Activated T-helper 17 cell treated with anti-CD3 and anti-CD28 coated beads, Interleukin-2, amount 50 U/mL, for 72 hours (primary cell): ENCODE measurements at regions not wholly inside any gene's neighbourhood (a gene's known extent, or its start where the extent isn't known, plus 50 kb on each side); places are given as distances from the start of the nearest gene placed in this dataset.
"Not testable (repeated sequence)": the region's sequence is repeated elsewhere in the genome, so short reads cannot be mapped to it uniquely, and the experiment has no call there.

Experiments
- ATAC-seq: fragments of 150-1000 bp; cut with Tn5 transposase; replicated peaks from 2 replicates; pipeline ENCODE4 v1.10.0; 2021; ENCODE audit warnings: mild to moderate bottlenecking, moderate library complexity
- H3K27ac Mint-ChIP-seq: one replicate; pipeline ENCODE4 v1.8.0; 2022; ENCODE audit warnings: mixed read lengths
- H3K27me3 Mint-ChIP-seq: one replicate; pipeline ENCODE4 v1.8.0; 2022; ENCODE audit warnings: mixed read lengths
- H3K36me3 Mint-ChIP-seq: one replicate; pipeline ENCODE4 v1.8.0; 2022; ENCODE audit warnings: low read depth, mild to moderate bottlenecking, mixed read lengths
- H3K4me1 Mint-ChIP-seq: one replicate; pipeline ENCODE4 v1.8.0; 2022; ENCODE audit warnings: mixed read lengths
- H3K4me3 Mint-ChIP-seq: one replicate; pipeline ENCODE4 v1.8.0; 2022; ENCODE audit warnings: mild to moderate bottlenecking, mixed read lengths
- H3K9me3 Mint-ChIP-seq: one replicate; pipeline ENCODE4 v1.8.0; 2022; ENCODE audit warnings: mixed read lengths

DNA sequence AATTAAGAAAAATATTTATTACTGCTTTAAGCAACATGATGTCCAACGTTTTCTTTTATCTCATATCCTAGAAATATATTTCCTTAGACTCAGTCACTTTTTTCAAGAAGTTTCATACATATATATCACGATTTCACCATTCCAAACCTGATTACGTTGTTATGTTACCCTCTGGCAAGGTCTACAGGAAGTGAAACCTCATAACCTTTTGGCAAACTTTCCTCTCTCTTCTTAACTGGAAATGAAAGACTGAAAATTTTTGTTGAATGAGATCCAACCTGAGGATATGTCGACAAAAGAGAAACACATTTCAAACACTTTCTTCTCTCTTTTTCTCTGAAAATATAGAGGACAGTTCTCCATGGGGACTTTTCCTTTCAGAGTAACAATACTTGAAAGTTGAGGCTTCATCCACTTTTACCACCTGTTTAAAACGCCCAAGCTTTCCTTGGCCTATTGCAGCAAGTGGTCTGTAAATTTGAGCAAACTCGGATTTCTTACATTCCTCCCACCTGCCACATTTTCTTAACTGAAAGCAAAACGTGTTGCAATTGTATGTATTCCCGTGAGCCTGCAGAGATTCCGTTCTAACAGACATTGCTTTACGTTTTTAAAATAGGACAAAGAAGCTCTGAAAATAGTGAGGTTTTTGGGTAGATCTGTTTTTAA, 298.1 kb downstream of the CETN3 start:
- no peaks in the 10 kb centered on the region for H3K36me3 Mint-ChIP-seq
- no peaks in the 10 kb centered on the region for H3K9me3 Mint-ChIP-seq
- H3K4me1 Mint-ChIP-seq, result no peaks in the 10 kb centered on the region
- no peaks in the 10 kb centered on the region for H3K27me3 Mint-ChIP-seq
- ATAC-seq, result no peak
- no peak overlapping the region for H3K27ac Mint-ChIP-seq
- no peak overlapping the region for H3K4me3 Mint-ChIP-seq

DNA sequence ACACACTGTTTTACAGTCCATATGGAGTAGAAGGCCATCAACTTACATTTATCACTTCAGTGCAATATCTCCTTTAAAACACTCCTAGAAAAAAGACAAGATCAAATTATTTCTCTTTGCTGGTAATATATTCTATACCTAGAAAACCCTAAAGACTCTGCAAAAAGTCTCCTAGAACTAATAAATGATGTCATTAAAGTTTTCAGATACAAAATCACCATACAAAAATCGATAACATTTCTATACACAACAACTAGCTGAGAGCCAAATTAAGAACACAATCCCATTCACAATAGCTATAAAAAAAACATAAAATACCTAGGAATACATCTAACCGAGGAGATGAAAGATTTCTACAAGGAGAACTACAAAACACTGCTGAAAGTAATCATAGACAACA, 300.3 kb downstream of the CETN3 start:
- no peak for ATAC-seq
- H3K27ac Mint-ChIP-seq, result no peak overlapping the region
- H3K27me3 Mint-ChIP-seq, result no peaks in the 10 kb centered on the region
- H3K9me3 Mint-ChIP-seq, result no peaks in the 10 kb centered on the region
- no peak overlapping the region for H3K4me3 Mint-ChIP-seq
- no peaks in the 10 kb centered on the region for H3K36me3 Mint-ChIP-seq
- H3K4me1 Mint-ChIP-seq, result no peaks in the 10 kb centered on the region

DNA sequence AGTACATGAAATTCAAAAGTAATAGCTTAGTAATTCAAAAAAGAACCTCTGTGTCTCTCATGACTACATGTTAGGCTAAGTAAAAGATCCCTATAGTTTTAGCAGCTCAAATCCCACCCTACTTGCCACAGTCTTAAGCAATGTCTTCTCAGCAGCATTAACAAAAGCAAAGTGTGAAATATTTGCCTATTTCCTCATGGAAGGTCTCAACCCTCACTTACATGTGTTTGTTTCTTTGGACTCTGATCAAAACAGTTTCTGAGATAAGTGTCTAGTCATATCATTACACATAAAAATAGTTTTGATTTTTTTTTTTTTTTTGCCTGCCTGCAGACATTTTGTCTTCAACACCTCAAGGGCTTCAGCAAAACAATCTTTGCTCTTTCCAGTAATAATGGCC, 310.5 kb downstream of the CETN3 start:
- Mint-ChIP-seq H3K4me1 (no peaks in the 10 kb centered on the region), H3K9me3 (no peaks in the 10 kb centered on the region), H3K4me3 (no peak overlapping the region), H3K27ac (no peak overlapping the region), H3K27me3 (no peaks in the 10 kb centered on the region), H3K36me3 (no peaks in the 10 kb centered on the region)
- ATAC-seq, result no peak

GRCh38 chr5:90097082-90097477, 312.5 kb downstream of the CETN3 start:
- no peak overlapping the region for H3K4me3 Mint-ChIP-seq
- no peaks in the 10 kb centered on the region for H3K36me3 Mint-ChIP-seq
- no peak for ATAC-seq
- no peaks in the 10 kb centered on the region for H3K27me3 Mint-ChIP-seq
- H3K27ac Mint-ChIP-seq, result no peak overlapping the region
- no peaks in the 10 kb centered on the region for H3K4me1 Mint-ChIP-seq
- H3K9me3 Mint-ChIP-seq, result no peaks in the 10 kb centered on the region

GRCh38 chr5:90096415-90097081, 313.0 kb downstream of the CETN3 start:
- Mint-ChIP-seq H3K27ac (no peak overlapping the region), H3K4me1 (no peaks in the 10 kb centered on the region), H3K36me3 (no peaks in the 10 kb centered on the region), H3K27me3 (no peaks in the 10 kb centered on the region), H3K4me3 (no peak overlapping the region), H3K9me3 (no peaks in the 10 kb centered on the region)
- ATAC-seq, result no peak

DNA sequence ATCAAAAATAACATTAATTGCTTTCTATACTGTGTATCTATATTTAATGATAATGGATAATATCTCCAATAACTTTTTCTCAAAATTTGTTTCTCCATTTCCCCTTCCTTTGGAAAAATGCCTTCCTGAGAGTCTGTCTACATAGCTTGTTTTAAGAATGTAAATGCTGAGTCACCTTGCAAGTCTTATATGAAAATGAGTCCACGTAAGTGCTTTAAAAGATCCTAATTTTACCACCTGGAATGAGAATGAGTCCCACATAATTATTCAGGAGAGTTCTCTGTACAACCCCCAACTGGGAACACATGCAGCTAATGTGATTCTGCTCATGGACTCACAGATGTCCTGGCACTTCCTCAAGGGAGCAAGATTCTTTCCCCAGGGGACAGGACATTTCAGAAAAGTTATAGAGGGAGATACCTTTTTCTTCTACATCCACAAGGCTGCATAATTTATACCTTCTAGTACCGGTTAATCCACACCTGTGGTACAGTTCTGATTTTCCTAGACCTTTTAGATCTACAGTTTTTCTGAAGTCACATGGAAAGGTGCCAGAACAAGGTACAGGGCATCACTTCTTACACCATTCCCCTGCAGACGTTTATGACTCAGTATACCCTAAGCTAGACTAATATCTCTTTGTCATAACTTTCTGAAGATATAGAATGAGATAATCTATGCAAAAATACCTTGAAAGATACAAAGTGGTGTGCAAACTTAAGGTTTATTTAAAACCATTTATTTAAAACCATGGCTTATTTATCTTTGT, 314.1 kb downstream of the CETN3 start:
- Mint-ChIP-seq H3K4me3 (no peak overlapping the region), H3K36me3 (no peaks in the 10 kb centered on the region), H3K27me3 (no peaks in the 10 kb centered on the region), H3K9me3 (no peaks in the 10 kb centered on the region), H3K27ac (no peak overlapping the region), H3K4me1 (no peaks in the 10 kb centered on the region)
- no peak for ATAC-seq

DNA sequence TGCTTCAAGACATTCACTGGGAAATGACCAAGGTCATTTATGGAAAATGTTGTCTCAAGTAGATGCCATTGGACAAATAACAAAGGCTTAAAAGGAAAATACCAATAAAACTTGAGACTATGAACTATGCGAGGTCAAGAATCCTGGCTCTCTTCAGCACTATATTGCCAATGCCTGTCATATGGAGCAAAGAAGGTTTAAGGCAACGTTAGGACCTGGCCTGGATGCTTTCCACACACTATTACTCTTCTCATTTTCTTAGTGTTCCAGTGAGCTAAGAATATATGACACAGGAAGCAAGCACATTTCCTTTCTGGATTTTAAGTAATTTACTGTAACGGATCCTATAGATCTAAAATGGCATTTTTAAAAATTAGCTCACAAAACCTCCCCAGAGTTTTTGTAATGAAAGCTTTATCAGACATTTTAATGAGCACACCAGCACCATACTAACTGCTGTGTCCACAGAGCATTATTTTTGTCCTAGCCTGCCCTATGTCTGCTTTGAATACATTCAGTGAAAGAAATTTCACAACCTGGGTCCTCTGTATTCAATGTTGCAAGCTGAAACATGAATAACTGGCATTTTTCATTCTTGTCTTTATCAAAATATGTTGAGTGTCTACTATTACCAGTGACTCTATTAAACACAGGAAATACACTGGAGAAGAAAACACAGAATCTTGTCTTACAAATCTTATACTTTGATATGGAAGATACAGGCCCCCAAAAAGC, 315.6 kb downstream of the CETN3 start:
- Mint-ChIP-seq H3K27ac (no peak overlapping the region), H3K4me3 (no peak overlapping the region), H3K4me1 (no peaks in the 10 kb centered on the region), H3K36me3 (no peaks in the 10 kb centered on the region), H3K27me3 (no peaks in the 10 kb centered on the region), H3K9me3 (peaks cover 1% of the 10 kb centered on the region)
- no peak for ATAC-seq

DNA sequence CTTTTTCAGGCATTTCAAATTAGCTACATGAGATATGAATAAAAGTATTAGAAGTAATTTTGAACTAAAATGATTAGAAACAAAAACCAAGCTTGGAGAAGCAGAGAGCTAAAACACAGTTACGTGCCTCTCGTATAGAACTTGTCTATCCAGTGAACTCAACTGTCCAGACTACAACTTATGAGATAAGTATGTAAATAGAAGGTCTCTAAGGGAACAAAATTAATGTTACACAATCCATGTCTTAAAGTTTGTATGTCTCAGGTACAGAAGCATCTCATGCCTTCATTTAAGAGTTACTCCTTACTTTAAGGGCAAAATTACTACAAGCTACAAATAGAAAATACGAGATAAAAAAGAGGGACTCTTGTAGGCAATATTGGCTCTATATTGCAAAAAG, 316.8 kb downstream of the CETN3 start:
- Mint-ChIP-seq H3K4me1 (no peaks in the 10 kb centered on the region), H3K4me3 (no peak overlapping the region), H3K9me3 (peaks cover 8% of the 10 kb centered on the region), H3K36me3 (no peaks in the 10 kb centered on the region), H3K27ac (no peak overlapping the region), H3K27me3 (no peaks in the 10 kb centered on the region)
- no peak for ATAC-seq

GRCh38 chr5:90084342-90084741, 325.2 kb downstream of the CETN3 start:
- Mint-ChIP-seq H3K4me3 (no peak overlapping the region), H3K4me1 (no peaks in the 10 kb centered on the region), H3K27ac (no peak overlapping the region), H3K27me3 (no peaks in the 10 kb centered on the region), H3K9me3 (peaks cover 28% of the 10 kb centered on the region), H3K36me3 (no peaks in the 10 kb centered on the region)
- no peak for ATAC-seq

DNA sequence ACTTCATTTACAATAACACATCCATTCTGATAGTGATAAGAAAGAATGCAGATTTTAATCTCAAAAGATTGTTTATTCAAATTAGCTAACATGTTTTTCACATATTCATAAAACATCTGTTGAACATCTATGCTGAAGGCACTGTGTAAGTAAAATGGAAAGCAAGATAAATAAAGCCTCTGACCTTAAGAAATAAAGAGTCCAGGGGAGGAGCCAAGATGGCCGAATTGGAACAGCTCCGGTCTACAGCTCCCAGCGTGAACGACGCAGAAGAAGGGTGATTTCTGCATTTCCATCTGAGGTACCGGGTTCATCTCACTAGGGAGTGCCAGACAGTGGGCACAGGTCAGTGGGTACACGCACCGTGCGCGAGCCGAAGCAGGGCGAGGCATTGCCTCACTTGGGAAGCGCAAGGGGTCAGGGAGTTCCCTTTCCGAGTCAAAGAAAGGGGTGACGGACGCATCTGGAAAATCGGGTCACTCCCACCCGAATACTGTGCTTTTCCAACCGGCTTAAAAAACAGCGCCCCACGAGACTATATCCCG, 336.5 kb downstream of the CETN3 start:
- not testable (repeated sequence) for H3K36me3 Mint-ChIP-seq, H3K4me3 Mint-ChIP-seq, H3K4me1 Mint-ChIP-seq, H3K27me3 Mint-ChIP-seq, ATAC-seq, H3K27ac Mint-ChIP-seq
- H3K9me3 Mint-ChIP-seq, result peaks cover 16% of the 10 kb centered on the region

DNA sequence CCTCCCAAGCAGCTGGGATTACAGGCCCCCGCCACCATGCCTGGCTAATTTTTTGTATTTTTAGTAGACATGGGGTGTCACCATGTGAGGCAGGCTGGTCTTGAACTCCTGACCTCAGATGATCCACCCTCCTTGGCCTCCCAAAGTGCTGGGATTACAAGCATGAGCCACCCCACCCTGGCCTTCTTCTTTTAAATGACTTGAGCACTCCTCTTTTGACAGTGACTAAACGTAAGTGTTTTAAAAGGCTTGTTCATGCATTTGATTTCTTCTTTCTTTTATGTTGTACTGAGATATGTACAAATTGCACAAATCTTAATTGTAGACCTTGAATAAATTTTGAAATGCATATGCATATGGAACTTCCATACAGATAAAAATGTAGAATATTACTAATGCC, 337.9 kb downstream of the CETN3 start:
- H3K27ac Mint-ChIP-seq, result no peak overlapping the region
- no peak overlapping the region for H3K4me3 Mint-ChIP-seq
- no peaks in the 10 kb centered on the region for H3K36me3 Mint-ChIP-seq
- no peaks in the 10 kb centered on the region for H3K27me3 Mint-ChIP-seq
- H3K9me3 Mint-ChIP-seq, result peaks cover 16% of the 10 kb centered on the region
- no peaks in the 10 kb centered on the region for H3K4me1 Mint-ChIP-seq
- no peak for ATAC-seq

GRCh38 chr5:90071066-90071465, 338.5 kb downstream of the CETN3 start:
- ATAC-seq, result no peak

GRCh38 chr5:90066920-90067319, 342.6 kb downstream of the CETN3 start:
- Mint-ChIP-seq H3K27me3 (no peaks in the 10 kb centered on the region), H3K4me3 (no peak overlapping the region), H3K4me1 (no peaks in the 10 kb centered on the region), H3K36me3 (no peaks in the 10 kb centered on the region), H3K9me3 (peaks cover 2% of the 10 kb centered on the region), H3K27ac (no peak overlapping the region)
- no peak for ATAC-seq

More at GRCh38 chr5:90071066-90071465, 338.5 kb downstream of the CETN3 start:
- Mint-ChIP-seq H3K36me3 (no peaks in the 10 kb centered on the region), H3K27me3 (no peaks in the 10 kb centered on the region), H3K4me1 (no peaks in the 10 kb centered on the region), H3K27ac (no peak overlapping the region), H3K4me3 (no peak overlapping the region), H3K9me3 (peaks cover 16% of the 10 kb centered on the region)

DNA sequence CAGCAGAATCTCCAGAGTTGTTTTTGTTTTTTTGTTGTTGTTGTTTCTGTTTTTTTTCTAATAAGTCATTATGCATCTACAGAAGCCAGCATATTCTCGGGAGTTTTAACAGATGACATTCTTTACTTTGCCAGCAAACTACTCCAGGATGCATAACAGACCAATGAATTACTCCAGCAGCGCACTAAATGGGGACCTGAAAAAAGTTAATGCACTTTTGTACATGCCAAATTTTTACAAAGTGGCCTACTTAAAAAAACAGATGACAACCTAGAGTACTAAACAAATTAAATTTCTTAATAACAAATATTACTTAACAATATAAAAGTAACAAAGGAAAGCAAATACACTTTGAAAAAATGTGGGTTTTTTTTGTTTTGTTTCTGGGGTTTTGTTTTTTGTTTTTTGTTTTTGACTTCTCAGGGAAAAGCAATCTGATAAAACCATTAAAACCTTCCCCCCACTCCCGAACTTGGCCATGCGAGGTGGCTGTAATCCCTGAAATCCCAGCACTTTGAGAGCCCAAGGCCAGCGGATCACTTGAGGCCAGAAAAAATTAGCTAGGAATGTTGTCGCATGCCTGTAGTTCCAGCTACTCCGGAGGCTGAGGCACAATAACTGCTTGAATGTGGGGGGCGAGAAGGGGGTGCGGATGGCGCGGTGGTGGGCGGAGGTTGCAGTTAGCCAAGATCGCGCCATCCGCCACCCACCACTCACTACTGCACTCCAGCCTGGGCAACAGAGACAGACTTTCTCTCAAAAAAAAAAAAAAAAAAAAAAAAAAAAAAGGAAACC, 352.4 kb downstream of the CETN3 start:
- no peaks in the 10 kb centered on the region for H3K4me1 Mint-ChIP-seq
- no peaks in the 10 kb centered on the region for H3K27me3 Mint-ChIP-seq
- H3K9me3 Mint-ChIP-seq, result peaks cover 6% of the 10 kb centered on the region
- no peak for ATAC-seq
- H3K36me3 Mint-ChIP-seq, result no peaks in the 10 kb centered on the region
- H3K27ac Mint-ChIP-seq, result no peak overlapping the region
- no peak overlapping the region for H3K4me3 Mint-ChIP-seq
